Fibroblast of lung (primary cell): ENCODE measurements at regions not wholly inside any gene's neighbourhood (a gene's known extent, or its start where the extent isn't known, plus 50 kb on each side); places are given as distances from the start of the nearest gene placed in this dataset.

Experiments used
- CTCF ChIP-seq, 2 donors: IDR thresholded peaks in 1 of 2; conservative IDR thresholded peaks in 1 of 2; 1 replicate in 1 of 2; 2 replicates in 1 of 2; pipeline ENCODE4 v1.5.1; 2011 to 2012; ENCODE audit warnings: low read length in 2 of 2, control low read depth in 1 of 2, inconsistent platforms in 1 of 2, low read depth in 1 of 2, mild to moderate bottlenecking in 1 of 2
- EZH2 ChIP-seq: IDR thresholded peaks from 2 replicates; pipeline ENCODE4 v1.5.1; 2012; ENCODE audit warnings: low read length, control low read depth, mild to moderate bottlenecking; ENCODE audit errors: missing control alignments

- TF ChIP-seq CTCF (conservative IDR thresholded peaks at IDR 0.05 in 1 of 2, IDR thresholded peaks at IDR 0.05 in 1 of 2; ENCODE audit: low read depth in 1 of 2, low read length in 2 of 2) (no peak), EZH2 (no peak)
Measured at GRCh38 chr2:11898576-11898975, 152.1 kb downstream of the LPIN1 start.
